GM18858 (cell line): ENCODE measurements at regions not wholly inside any gene's neighbourhood (a gene's known extent, or its start where the extent isn't known, plus 50 kb on each side); places are given as distances from the start of the nearest gene placed in this dataset.

Experiments used
- ATAC-seq: cut with Tn5 transposase; IDR thresholded peaks from one replicate; pipeline ENCODE4 v1.9.1; 2021; ENCODE audit not compliant: unreplicated experiment

GRCh38 chr3:137409584-137409983 lies 354.5 kb upstream of the SOX14 start:
- ATAC-seq: no peak

GRCh38 chr3:137410028-137410427 lies 354.1 kb upstream of the SOX14 start:
- no peak for ATAC-seq

- ATAC-seq: no peak
Observed at GRCh38 chr3:137420198-137420995, 343.7 kb upstream of the SOX14 start.

- ATAC-seq: no peak
Observed at GRCh38 chr3:137438561-137438960, 325.6 kb upstream of the SOX14 start.

- no peak for ATAC-seq
Observed at GRCh38 chr3:137460944-137461343, 303.2 kb upstream of the SOX14 start.

- ATAC-seq: no peak
Observed at GRCh38 chr3:137463131-137463530, 301.0 kb upstream of the SOX14 start.

- no peak for ATAC-seq
Observed at GRCh38 chr3:137464341-137464740, 299.8 kb upstream of the SOX14 start.

GRCh38 chr3:137468446-137468845 lies 295.7 kb upstream of the SOX14 start:
- no peak for ATAC-seq

GRCh38 chr3:137469263-137469662 lies 294.9 kb upstream of the SOX14 start:
- ATAC-seq: no peak

- ATAC-seq: no peak
Observed at GRCh38 chr3:137471130-137471529, 293.0 kb upstream of the SOX14 start.

- ATAC-seq: no peak
Observed at GRCh38 chr3:137471558-137472204, 292.4 kb upstream of the SOX14 start.

- no peak for ATAC-seq
Observed at GRCh38 chr3:137477614-137478013, 286.5 kb upstream of the SOX14 start.

GRCh38 chr3:137509354-137510045 lies 254.6 kb upstream of the SOX14 start:
- no peak for ATAC-seq

GRCh38 chr3:137511655-137512054 lies 252.5 kb upstream of the SOX14 start:
- no peak for ATAC-seq

GRCh38 chr3:137514853-137515252 lies 249.3 kb upstream of the SOX14 start:
- ATAC-seq: no peak

- no peak for ATAC-seq
Observed at GRCh38 chr3:137519602-137520001, 244.5 kb upstream of the SOX14 start.

GRCh38 chr3:137524751-137525150 lies 239.4 kb upstream of the SOX14 start:
- no peak for ATAC-seq

GRCh38 chr3:137525471-137525870 lies 238.6 kb upstream of the SOX14 start:
- no peak for ATAC-seq

- no peak for ATAC-seq
Observed at GRCh38 chr3:137542049-137542448, 222.1 kb upstream of the SOX14 start.

- no peak for ATAC-seq
Observed at GRCh38 chr3:137554242-137554641, 209.9 kb upstream of the SOX14 start.

GRCh38 chr3:137568880-137569279 lies 195.2 kb upstream of the SOX14 start:
- ATAC-seq: no peak

- ATAC-seq: no peak
Observed at GRCh38 chr3:137572931-137573330, 191.2 kb upstream of the SOX14 start.
